GM12878 (cell line): ENCODE measurements at regions not wholly inside any gene's neighbourhood (a gene's known extent, or its start where the extent isn't known, plus 50 kb on each side); places are given as distances from the start of the nearest gene placed in this dataset.

Source experiments
- ATAC-seq: fragments of 200-7000 bp; cut with Tn5 transposase; 3 replicates; pipeline ENCODE4 v1.9.1; 2020; ENCODE audit warnings: mild to moderate bottlenecking, moderate library complexity
- BruUV-seq: library from RNA; stranded (reverse); fragments of 400-500 nt; replicated peaks from 2 replicates; lab custom pipeline; 2021; lab: Mats Ljungman, UMichigan
- CTCF ChIA-PET: fragments of 300-600 bp; sonication (Branson Sonifier 250); formaldehyde crosslinking; extraction: SDS; loops from one replicate; lab custom pipeline; 2021; ENCODE audit warnings: inconsistent platforms; lab: Yijun Ruan, JAX
- POLR2A ChIA-PET: fragments of 350-600 bp; formaldehyde crosslinking; extraction: SDS; loops from one replicate; lab custom pipeline; 2021; ENCODE audit warnings: inconsistent platforms; lab: Charles Lee
- RAD21 ChIA-PET: fragments of 300-600 bp; sonication (Branson Sonifier 250); formaldehyde crosslinking; loops from one replicate; lab custom pipeline; 2023; ENCODE audit warnings: antibody characterized with exemption; ENCODE audit not compliant: unreplicated experiment; lab: Charles Lee
- SMC1A ChIA-PET: fragments of 300-600 bp; sonication (Branson Sonifier 250); formaldehyde crosslinking; loops from one replicate; lab custom pipeline; 2023; ENCODE audit not compliant: unreplicated experiment, uncharacterized antibody; lab: Charles Lee
- DNase-seq: peaks from one replicate; pipeline ENCODE4 v3.0.0-alpha.2; 2011; ENCODE audit warnings: low read depth, low spot score
- FAIRE-seq: peaks from 3 replicates; lab custom pipeline; 2011; peaks lifted over from hg19 to GRCh38; lab: Jason Lieb, UNC
- H2AFZ ChIP-seq: 2 replicates; pipeline ENCODE4 v1.6.0; 2011; ENCODE audit warnings: low read depth, low read length, control low read depth; ENCODE audit not compliant: control insufficient read depth
- H3K27ac ChIP-seq: 2 replicates; pipeline ENCODE4 v1.5.1; 2011; ENCODE audit warnings: control low read depth; ENCODE audit not compliant: control insufficient read depth, insufficient read depth
- H3K27me3 ChIP-seq, 2 experiments: replicated peaks in 1 of 2; 2 replicates each; pipeline versions ENCODE4 v1.6.0 to v1.6.1; 2011; ENCODE audit warnings: low read length in 1 of 2; ENCODE audit not compliant: control insufficient read depth in 2 of 2, insufficient read depth in 2 of 2
- H3K36me3 ChIP-seq, 2 experiments: 2 replicates each; pipeline ENCODE4 v1.5.1; 2011; ENCODE audit warnings: low read length in 1 of 2; ENCODE audit not compliant: control insufficient read depth in 2 of 2, insufficient read depth in 2 of 2
- H3K4me1 ChIP-seq: 2 replicates; pipeline ENCODE4 v1.6.1; 2011; ENCODE audit warnings: mild to moderate bottlenecking, low read length, moderate library complexity, mixed read lengths; ENCODE audit not compliant: control insufficient read depth, insufficient read depth
- H3K4me2 ChIP-seq: 2 replicates; pipeline ENCODE4 v1.6.0; 2011; ENCODE audit warnings: control low read depth; ENCODE audit not compliant: control insufficient read depth, insufficient read depth
- H3K4me3 ChIP-seq: fragments of 200-600 bp; sonication (generic); 2 replicates; pipeline ENCODE4 v1.5.1; 2016
- H3K79me2 ChIP-seq: 2 replicates; pipeline ENCODE4 v1.6.0; 2011; ENCODE audit warnings: low read length; ENCODE audit not compliant: control insufficient read depth, insufficient read depth
- H3K9ac ChIP-seq: 2 replicates; pipeline ENCODE4 v1.8.0; 2011; ENCODE audit warnings: low read length, control low read depth, mixed read lengths; ENCODE audit not compliant: control insufficient read depth, insufficient read depth
- H3K9me3 ChIP-seq: replicated peaks from 3 replicates; pipeline ENCODE4 v1.5.1; 2011; ENCODE audit warnings: mild to moderate bottlenecking, low read length; ENCODE audit not compliant: control insufficient read depth, insufficient read depth
- H4K20me1 ChIP-seq: 2 replicates; pipeline ENCODE4 v1.6.0; 2011; ENCODE audit not compliant: control insufficient read depth, insufficient read depth
- BCLAF1 ChIP-seq: fragments of 450-650 bp; IDR thresholded peaks from 2 replicates; pipeline ENCODE4 v1.6.1; 2017; ENCODE audit warnings: antibody characterized with exemption, mild to moderate bottlenecking, moderate library complexity
- ESRRA ChIP-seq: IDR thresholded peaks from 2 replicates; pipeline ENCODE4 v1.6.1; 2012; ENCODE audit warnings: mild to moderate bottlenecking, low read length, improper control_type of control experiment
- IRF5 ChIP-seq: fragments of 450-650 bp; IDR thresholded peaks from 2 replicates; pipeline ENCODE4 v1.6.1; 2017; ENCODE audit warnings: borderline replicate concordance
- POLR2AphosphoS5 ChIP-seq: IDR thresholded peaks from 2 replicates; pipeline ENCODE4 v1.6.1; 2011; ENCODE audit warnings: mild to moderate bottlenecking, low read length, inconsistent platforms
- TAF1 ChIP-seq: IDR thresholded peaks from 2 replicates; pipeline ENCODE4 v1.6.1; 2011; ENCODE audit warnings: mild to moderate bottlenecking, low read depth, low read length, borderline replicate concordance
- TCF7 ChIP-seq: IDR thresholded peaks from 2 replicates; pipeline ENCODE4 v1.6.1; 2014; ENCODE audit warnings: antibody characterized with exemption, borderline replicate concordance
- USF2 ChIP-seq: IDR thresholded peaks from 2 replicates; pipeline ENCODE4 v1.6.1; 2011; ENCODE audit warnings: low read depth, low read length, improper control_type of control experiment, borderline replicate concordance
- WGBS: methylation state at CpG from one replicate; pipeline ENCODE4 v1.1.6; 2016; ENCODE audit warnings: low lambda C conversion rate; ENCODE audit not compliant: insufficient replicate concordance, insufficient coverage; ENCODE audit errors: missing lambda C conversion rate; 5-methylcytosine and 5-hydroxymethylcytosine counted together
- in situ Hi-C: fragments of 300-500 bp; cut with MboI; formaldehyde crosslinking; loops from 9 replicates; pipeline ENCODE4 v1.14.3; 2018; ENCODE audit warnings: mixed read lengths
- intact Hi-C: fragments of 100-400 bp; cut with micrococcal nuclease; formaldehyde crosslinking; loops from one replicate; pipeline ENCODE4 v1.14.2; 2022; ENCODE audit not compliant: unreplicated experiment
- TF ChIP-seq, protein P1 (sequence below): fragments of 450-650 bp; formaldehyde crosslinking; IDR thresholded peaks from 2 replicates; pipeline ENCODE4 v1.4.0; 2022; ENCODE audit warnings: mild to moderate bottlenecking, moderate library complexity
- TF ChIP-seq, protein P2 (sequence below): IDR thresholded peaks from 2 replicates; pipeline ENCODE4 v1.6.1; 2012; ENCODE audit warnings: improper control_type of control experiment, low read depth, low read length; ENCODE audit not compliant: insufficient replicate concordance

- DNase-seq (no peak), FAIRE-seq (no peak), ATAC-seq (no peak)
- ChIA-PET POLR2A (no interaction called here), SMC1A (no interaction called here), CTCF (no interaction called here), RAD21 (interaction anchor here (0.6 kb wide), 1 partner anchor 128 kb away, joined by 3 read pairs; no protein-coding TSS in a partner anchor)
- H3K27ac ChIP-seq: no peak overlapping the region
- in situ Hi-C loops (no loop called here), intact Hi-C loops (no loop called here)
- BruUV-seq: no TSS peak
- H4K20me1 ChIP-seq: no peaks in the 10 kb centered on the region
- no peak overlapping the region for H3K4me2 ChIP-seq
- no peaks in the 10 kb centered on the region for H3K36me3 ChIP-seq
- no peaks in the 10 kb centered on the region for H3K9me3 ChIP-seq
- no peaks in the 10 kb centered on the region for H3K79me2 ChIP-seq
- no peak overlapping the region for H3K9ac ChIP-seq
- no peak overlapping the region for H2AFZ ChIP-seq
- H3K4me3 ChIP-seq: no peak overlapping the region
- no peaks in the 10 kb centered on the region for H3K4me1 ChIP-seq
- WGBS: 61% methylated on average over 6 of the region's 6 CpGs
- H3K27me3 ChIP-seq: no peaks in the 10 kb centered on the region
- TF ChIP-seq, protein P1, sequence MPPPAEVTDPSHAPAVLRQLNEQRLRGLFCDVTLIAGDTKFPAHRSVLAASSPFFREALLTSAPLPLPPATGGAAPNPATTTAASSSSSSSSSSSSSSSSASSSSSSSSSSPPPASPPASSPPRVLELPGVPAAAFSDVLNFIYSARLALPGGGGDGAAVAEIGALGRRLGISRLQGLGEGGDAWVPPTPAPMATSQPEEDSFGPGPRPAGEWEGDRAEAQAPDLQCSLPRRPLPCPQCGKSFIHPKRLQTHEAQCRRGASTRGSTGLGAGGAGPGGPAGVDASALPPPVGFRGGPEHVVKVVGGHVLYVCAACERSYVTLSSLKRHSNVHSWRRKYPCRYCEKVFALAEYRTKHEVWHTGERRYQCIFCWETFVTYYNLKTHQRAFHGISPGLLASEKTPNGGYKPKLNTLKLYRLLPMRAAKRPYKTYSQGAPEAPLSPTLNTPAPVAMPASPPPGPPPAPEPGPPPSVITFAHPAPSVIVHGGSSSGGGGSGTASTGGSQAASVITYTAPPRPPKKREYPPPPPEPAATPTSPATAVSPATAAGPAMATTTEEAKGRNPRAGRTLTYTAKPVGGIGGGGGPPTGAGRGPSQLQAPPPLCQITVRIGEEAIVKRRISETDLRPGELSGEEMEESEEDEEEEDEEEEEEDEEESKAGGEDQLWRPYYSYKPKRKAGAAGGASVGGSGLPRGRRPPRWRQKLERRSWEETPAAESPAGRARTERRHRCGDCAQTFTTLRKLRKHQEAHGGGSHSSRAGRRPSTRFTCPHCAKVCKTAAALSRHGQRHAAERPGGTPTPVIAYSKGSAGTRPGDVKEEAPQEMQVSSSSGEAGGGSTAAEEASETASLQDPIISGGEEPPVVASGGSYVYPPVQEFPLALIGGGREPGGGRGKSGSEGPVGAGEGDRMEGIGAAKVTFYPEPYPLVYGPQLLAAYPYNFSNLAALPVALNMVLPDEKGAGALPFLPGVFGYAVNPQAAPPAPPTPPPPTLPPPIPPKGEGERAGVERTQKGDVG (CRISPR knock-in tag): no peak
- TF ChIP-seq ESRRA (no peak), USF2 (no peak), TCF7 (no peak), BCLAF1 (no peak), POLR2AphosphoS5 (no peak), TAF1 (no peak), IRF5 (no peak)
- TF ChIP-seq, protein P2, sequence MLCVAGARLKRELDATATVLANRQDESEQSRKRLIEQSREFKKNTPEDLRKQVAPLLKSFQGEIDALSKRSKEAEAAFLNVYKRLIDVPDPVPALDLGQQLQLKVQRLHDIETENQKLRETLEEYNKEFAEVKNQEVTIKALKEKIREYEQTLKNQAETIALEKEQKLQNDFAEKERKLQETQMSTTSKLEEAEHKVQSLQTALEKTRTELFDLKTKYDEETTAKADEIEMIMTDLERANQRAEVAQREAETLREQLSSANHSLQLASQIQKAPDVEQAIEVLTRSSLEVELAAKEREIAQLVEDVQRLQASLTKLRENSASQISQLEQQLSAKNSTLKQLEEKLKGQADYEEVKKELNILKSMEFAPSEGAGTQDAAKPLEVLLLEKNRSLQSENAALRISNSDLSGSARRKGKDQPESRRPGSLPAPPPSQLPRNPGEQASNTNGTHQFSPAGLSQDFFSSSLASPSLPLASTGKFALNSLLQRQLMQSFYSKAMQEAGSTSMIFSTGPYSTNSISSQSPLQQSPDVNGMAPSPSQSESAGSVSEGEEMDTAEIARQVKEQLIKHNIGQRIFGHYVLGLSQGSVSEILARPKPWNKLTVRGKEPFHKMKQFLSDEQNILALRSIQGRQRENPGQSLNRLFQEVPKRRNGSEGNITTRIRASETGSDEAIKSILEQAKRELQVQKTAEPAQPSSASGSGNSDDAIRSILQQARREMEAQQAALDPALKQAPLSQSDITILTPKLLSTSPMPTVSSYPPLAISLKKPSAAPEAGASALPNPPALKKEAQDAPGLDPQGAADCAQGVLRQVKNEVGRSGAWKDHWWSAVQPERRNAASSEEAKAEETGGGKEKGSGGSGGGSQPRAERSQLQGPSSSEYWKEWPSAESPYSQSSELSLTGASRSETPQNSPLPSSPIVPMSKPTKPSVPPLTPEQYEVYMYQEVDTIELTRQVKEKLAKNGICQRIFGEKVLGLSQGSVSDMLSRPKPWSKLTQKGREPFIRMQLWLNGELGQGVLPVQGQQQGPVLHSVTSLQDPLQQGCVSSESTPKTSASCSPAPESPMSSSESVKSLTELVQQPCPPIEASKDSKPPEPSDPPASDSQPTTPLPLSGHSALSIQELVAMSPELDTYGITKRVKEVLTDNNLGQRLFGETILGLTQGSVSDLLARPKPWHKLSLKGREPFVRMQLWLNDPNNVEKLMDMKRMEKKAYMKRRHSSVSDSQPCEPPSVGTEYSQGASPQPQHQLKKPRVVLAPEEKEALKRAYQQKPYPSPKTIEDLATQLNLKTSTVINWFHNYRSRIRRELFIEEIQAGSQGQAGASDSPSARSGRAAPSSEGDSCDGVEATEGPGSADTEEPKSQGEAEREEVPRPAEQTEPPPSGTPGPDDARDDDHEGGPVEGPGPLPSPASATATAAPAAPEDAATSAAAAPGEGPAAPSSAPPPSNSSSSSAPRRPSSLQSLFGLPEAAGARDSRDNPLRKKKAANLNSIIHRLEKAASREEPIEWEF: no peak
Observed at GRCh38 chr6:145275019-145275418, 460.3 kb downstream of the EPM2A start.
